Mesenchymal stem cell (in vitro differentiated cells and primary cell): ENCODE measurements at regions not wholly inside any gene's neighbourhood (a gene's known extent, or its start where the extent isn't known, plus 50 kb on each side); places are given as distances from the start of the nearest gene placed in this dataset.
A peak's percentile ranks its signal among the peaks of the same experiment; 100 is the strongest.
"Not testable (repeated sequence)": the region's sequence is repeated elsewhere in the genome, so short reads cannot be mapped to it uniquely, and the experiment has no call there.

ENCODE experiments used
- DNase-seq: peaks from one replicate; pipeline ENCODE4 v3.0.0-alpha.2; 2013
- H2AFZ ChIP-seq: one replicate; pipeline ENCODE4 v1.6.1; 2013; ENCODE audit warnings: low read depth, mild to moderate bottlenecking, control low read depth, inconsistent platforms, low read length, moderate library complexity
- H2AK5ac ChIP-seq: 2 replicates; pipeline ENCODE4 v1.6.1; 2013; ENCODE audit warnings: low read length, moderate library complexity, mild to moderate bottlenecking, inconsistent platforms; ENCODE audit not compliant: severe bottlenecking
- H2BK120ac ChIP-seq: one replicate; pipeline ENCODE4 v1.6.1; 2013; ENCODE audit warnings: low read depth, mild to moderate bottlenecking, inconsistent platforms, low read length, moderate library complexity
- H2BK12ac ChIP-seq, 2 experiments: one replicate each; pipeline ENCODE4 v1.6.1; 2013; ENCODE audit warnings: inconsistent platforms in 2 of 2, low read length in 2 of 2, mild to moderate bottlenecking in 2 of 2, moderate library complexity in 2 of 2, control low read depth in 1 of 2
- H2BK15ac ChIP-seq: one replicate; pipeline ENCODE4 v1.6.1; 2013; ENCODE audit warnings: mild to moderate bottlenecking, low read depth, inconsistent platforms; ENCODE audit not compliant: poor library complexity, severe bottlenecking
- H2BK5ac ChIP-seq: 2 replicates; pipeline ENCODE4 v1.6.1; 2013; ENCODE audit warnings: low read depth, mild to moderate bottlenecking, low read length, control low read depth, inconsistent platforms; ENCODE audit not compliant: poor library complexity, severe bottlenecking
- H3K14ac ChIP-seq, 2 experiments: one replicate each; pipeline ENCODE4 v1.6.1; 2013; ENCODE audit warnings: inconsistent platforms in 2 of 2, low read length in 2 of 2, control low read depth in 1 of 2, mild to moderate bottlenecking in 1 of 2, moderate library complexity in 1 of 2
- H3K18ac ChIP-seq, 2 experiments: one replicate each; pipeline ENCODE4 v1.6.1; 2013; ENCODE audit warnings: inconsistent platforms in 2 of 2, low read length in 2 of 2, control low read depth in 1 of 2, low read depth in 1 of 2, mild to moderate bottlenecking in 1 of 2
- H3K23ac ChIP-seq, 2 experiments: one replicate each; pipeline ENCODE4 v1.6.1; 2013; ENCODE audit warnings: inconsistent platforms in 2 of 2, low read length in 2 of 2, mild to moderate bottlenecking in 2 of 2, moderate library complexity in 2 of 2, control low read depth in 1 of 2
- H3K27ac ChIP-seq: 2 replicates; pipeline ENCODE4 v1.5.1; 2013; ENCODE audit warnings: mild to moderate bottlenecking, moderate library complexity, low read length, control low read depth, inconsistent platforms; ENCODE audit not compliant: poor library complexity, severe bottlenecking
- H3K27me3 ChIP-seq, 2 experiments: 2 replicates each; pipeline versions ENCODE4 v1.6.1 to v1.7.0; 2013; ENCODE audit warnings: low read length in 2 of 2, mild to moderate bottlenecking in 2 of 2, moderate library complexity in 2 of 2, control low read depth in 1 of 2, inconsistent platforms in 1 of 2; ENCODE audit not compliant: control insufficient read depth in 1 of 2, insufficient read depth in 1 of 2
- H3K36me3 ChIP-seq, 2 experiments: 2 replicates each; pipeline versions ENCODE4 v1.6.1 to v1.7.0; 2013; ENCODE audit warnings: low read length in 2 of 2, control low read depth in 1 of 2, inconsistent platforms in 1 of 2, low read depth in 1 of 2, mild to moderate bottlenecking in 1 of 2; ENCODE audit not compliant: insufficient read depth in 2 of 2, control insufficient read depth in 1 of 2
- H3K4ac ChIP-seq, 2 experiments: one replicate each; pipeline ENCODE4 v1.6.1; 2013; ENCODE audit warnings: inconsistent platforms in 2 of 2, low read length in 2 of 2, mild to moderate bottlenecking in 2 of 2, moderate library complexity in 2 of 2, control low read depth in 1 of 2, low read depth in 1 of 2
- H3K4me1 ChIP-seq: 2 replicates; pipeline ENCODE4 v1.6.1; 2013; ENCODE audit warnings: low read depth, low read length, control low read depth; ENCODE audit not compliant: control insufficient read depth, insufficient read depth
- H3K4me2 ChIP-seq: 2 replicates; pipeline ENCODE4 v1.6.1; 2013; ENCODE audit warnings: low read length, mild to moderate bottlenecking, inconsistent platforms; ENCODE audit not compliant: poor library complexity, severe bottlenecking
- H3K4me3 ChIP-seq, 2 experiments: 2 replicates each; pipeline versions ENCODE4 v1.5.1 to v1.7.0; 2013; ENCODE audit warnings: low read length in 2 of 2, mild to moderate bottlenecking in 2 of 2, control low read depth in 1 of 2, low read depth in 1 of 2; ENCODE audit not compliant: insufficient read depth in 1 of 2
- H3K79me1 ChIP-seq: replicated peaks from 2 replicates; pipeline ENCODE4 v1.6.1; 2013; ENCODE audit warnings: mild to moderate bottlenecking, control low read depth, low read length, inconsistent platforms; ENCODE audit not compliant: poor library complexity, severe bottlenecking
- H3K9ac ChIP-seq: 2 replicates; pipeline ENCODE4 v1.7.0; 2013; ENCODE audit warnings: mild to moderate bottlenecking, low read length, moderate library complexity
- H3K9me3 ChIP-seq: 2 replicates; pipeline ENCODE4 v1.7.0; 2013; ENCODE audit warnings: mild to moderate bottlenecking, low read length; ENCODE audit not compliant: control insufficient read depth
- H4K8ac ChIP-seq: one replicate; pipeline ENCODE4 v1.6.1; 2013; ENCODE audit warnings: inconsistent platforms, mild to moderate bottlenecking, low read length, moderate library complexity
- H4K91ac ChIP-seq: one replicate; pipeline ENCODE4 v1.6.1; 2013; ENCODE audit warnings: mild to moderate bottlenecking, low read length, inconsistent platforms
- WGBS: methylation state at CpG from one replicate; pipeline ENCODE4 v1.1.7; 2013; ENCODE audit warnings: mixed read lengths; 5-methylcytosine and 5-hydroxymethylcytosine counted together

GRCh38 chr12:124698211-124698997 lies 131.0 kb upstream of the NCOR2 start:
- Histone ChIP-seq H2BK12ac (no peak overlapping the region), H3K4me1 (peaks cover 26% of the 10 kb centered on the region), H2BK5ac (no peak overlapping the region), H3K18ac (no peak overlapping the region), H3K4ac (peak overlapping the region in 1 of 2 experiments; percentile 29), H4K8ac (no peak overlapping the region), H3K27ac (no peak overlapping the region), H3K14ac (no peak overlapping the region), H3K4me2 (no peak overlapping the region), H3K36me3 (no peaks in the 10 kb centered on the region), H2AFZ (no peak overlapping the region), H2BK15ac (no peak overlapping the region), H3K9ac (peak overlapping the region; percentile 54), H2BK120ac (no peak overlapping the region), H3K4me3 (no peak overlapping the region), H2AK5ac (peak overlapping the region; percentile 26), H3K79me1 (no peaks in the 10 kb centered on the region), H3K27me3 (peaks cover 0 to 16% of the 10 kb centered on the region in 2 experiments), H3K23ac (no peak overlapping the region), H3K9me3 (no peaks in the 10 kb centered on the region), H4K91ac (no peak overlapping the region)
- peak; percentile 72 for DNase-seq
- 78% methylated on average over 15 of the region's 15 CpGs for WGBS

GRCh38 chr12:124697722-124698121 lies 130.3 kb upstream of the NCOR2 start:
- H2AK5ac ChIP-seq, H2BK12ac ChIP-seq, H2BK5ac ChIP-seq, H4K8ac ChIP-seq, H2BK15ac ChIP-seq, H3K18ac ChIP-seq, H3K79me1 ChIP-seq, H3K27ac ChIP-seq, H3K36me3 ChIP-seq, H2BK120ac ChIP-seq, H3K4me2 ChIP-seq, H3K4me3 ChIP-seq, H2AFZ ChIP-seq, H3K23ac ChIP-seq, H4K91ac ChIP-seq, DNase-seq, H3K14ac ChIP-seq, H3K9me3 ChIP-seq: not testable (repeated sequence)
- Histone ChIP-seq H3K4ac (peak overlapping the region in 1 of 2 experiments; percentile 29), H3K27me3 (peaks cover 0 to 10% of the 10 kb centered on the region in 2 experiments), H3K4me1 (peaks cover 26% of the 10 kb centered on the region), H3K9ac (peak overlapping the region; percentile 54)
- 93% methylated on average over 11 of the region's 11 CpGs for WGBS

GRCh38 chr12:124696693-124697476 lies 129.5 kb upstream of the NCOR2 start:
- WGBS, result 67% methylated on average over 3 of the region's 3 CpGs
- no peak overlapping the region for H3K9ac ChIP-seq

GRCh38 chr12:124695861-124696260 lies 128.4 kb upstream of the NCOR2 start:
- Histone ChIP-seq H3K23ac (no peak overlapping the region), H3K27me3 (no peaks in the 10 kb centered on the region), H2BK15ac (no peak overlapping the region), H3K9ac (no peak overlapping the region), H3K4me2 (no peak overlapping the region), H2BK5ac (no peak overlapping the region), H3K4me1 (peaks cover 19% of the 10 kb centered on the region), H3K14ac (no peak overlapping the region), H3K9me3 (peaks cover 14% of the 10 kb centered on the region), H2AK5ac (no peak overlapping the region), H3K18ac (no peak overlapping the region), H2AFZ (no peak overlapping the region), H3K4me3 (no peak overlapping the region), H4K91ac (no peak overlapping the region), H4K8ac (peak overlapping the region; percentile 5), H2BK12ac (no peak overlapping the region), H3K79me1 (no peaks in the 10 kb centered on the region), H3K27ac (no peak overlapping the region), H3K4ac (no peak overlapping the region), H3K36me3 (no peaks in the 10 kb centered on the region), H2BK120ac (no peak overlapping the region)
- WGBS, result 83% methylated on average over 3 of the region's 5 CpGs
- no peak for DNase-seq

More at GRCh38 chr12:124696693-124697476, 129.5 kb upstream of the NCOR2 start:
- H3K4me1 ChIP-seq, result peaks cover 26% of the 10 kb centered on the region
- peaks cover 0 to 7% of the 10 kb centered on the region in 2 experiments for H3K27me3 ChIP-seq
- H3K9me3 ChIP-seq, result peaks cover 9% of the 10 kb centered on the region
- H2AK5ac ChIP-seq, result peak overlapping the region; percentile 24
- H3K27ac ChIP-seq, result no peak overlapping the region
- H3K23ac ChIP-seq, result no peak overlapping the region
- no peak overlapping the region for H2BK120ac ChIP-seq
- no peak overlapping the region for H3K14ac ChIP-seq
- no peak overlapping the region for H3K18ac ChIP-seq
- no peak overlapping the region for H2AFZ ChIP-seq
- peak overlapping the region; percentile 26 for H2BK15ac ChIP-seq
- H2BK12ac ChIP-seq, result no peak overlapping the region
- no peak overlapping the region for H2BK5ac ChIP-seq
- H4K8ac ChIP-seq, result no peak overlapping the region
- no peak for DNase-seq
- H3K4ac ChIP-seq, result no peak overlapping the region
- no peaks in the 10 kb centered on the region for H3K79me1 ChIP-seq
- H3K4me3 ChIP-seq, result no peak overlapping the region
- no peak overlapping the region for H4K91ac ChIP-seq
- H3K4me2 ChIP-seq, result no peak overlapping the region
- no peaks in the 10 kb centered on the region for H3K36me3 ChIP-seq
